GM12864 (cell line): ENCODE measurements at regions not wholly inside any gene's neighbourhood (a gene's known extent, or its start where the extent isn't known, plus 50 kb on each side); places are given as distances from the start of the nearest gene placed in this dataset.

Experiments
- DNase-seq: peaks from one replicate; pipeline ENCODE4 v3.0.0-alpha.2; 2011; ENCODE audit warnings: low read depth
- H3K4me3 ChIP-seq: 2 replicates; pipeline ENCODE4 v1.5.1; 2011; ENCODE audit warnings: mild to moderate bottlenecking, low read depth, low read length, control low read depth
- TF ChIP-seq, protein P1 (sequence below): IDR thresholded peaks from 2 replicates; pipeline ENCODE4 v1.5.1; 2011; ENCODE audit warnings: low read depth, mild to moderate bottlenecking, moderate library complexity, low read length, control low read depth, inconsistent platforms; ENCODE audit errors: missing control alignments

DNA sequence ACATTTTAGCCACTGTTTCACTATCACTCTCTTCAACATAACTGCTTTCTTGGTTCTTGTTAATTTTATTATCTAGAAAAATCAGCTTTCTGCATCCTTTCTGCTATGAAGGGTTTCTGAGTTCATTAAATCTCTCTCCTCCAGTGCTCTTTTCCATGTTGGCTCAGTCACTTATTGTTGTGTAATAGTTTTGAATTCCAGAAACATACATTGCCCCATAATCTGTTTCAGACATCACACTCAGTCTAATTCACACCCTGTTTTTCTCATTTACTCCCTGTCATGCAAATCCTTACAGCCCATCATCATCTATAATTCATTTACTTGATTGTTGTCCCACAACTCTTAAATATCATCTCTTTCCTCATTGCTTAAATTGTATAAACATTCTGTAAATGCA, 176.1 kb upstream of the CDH12 start:
- TF ChIP-seq, protein P1, sequence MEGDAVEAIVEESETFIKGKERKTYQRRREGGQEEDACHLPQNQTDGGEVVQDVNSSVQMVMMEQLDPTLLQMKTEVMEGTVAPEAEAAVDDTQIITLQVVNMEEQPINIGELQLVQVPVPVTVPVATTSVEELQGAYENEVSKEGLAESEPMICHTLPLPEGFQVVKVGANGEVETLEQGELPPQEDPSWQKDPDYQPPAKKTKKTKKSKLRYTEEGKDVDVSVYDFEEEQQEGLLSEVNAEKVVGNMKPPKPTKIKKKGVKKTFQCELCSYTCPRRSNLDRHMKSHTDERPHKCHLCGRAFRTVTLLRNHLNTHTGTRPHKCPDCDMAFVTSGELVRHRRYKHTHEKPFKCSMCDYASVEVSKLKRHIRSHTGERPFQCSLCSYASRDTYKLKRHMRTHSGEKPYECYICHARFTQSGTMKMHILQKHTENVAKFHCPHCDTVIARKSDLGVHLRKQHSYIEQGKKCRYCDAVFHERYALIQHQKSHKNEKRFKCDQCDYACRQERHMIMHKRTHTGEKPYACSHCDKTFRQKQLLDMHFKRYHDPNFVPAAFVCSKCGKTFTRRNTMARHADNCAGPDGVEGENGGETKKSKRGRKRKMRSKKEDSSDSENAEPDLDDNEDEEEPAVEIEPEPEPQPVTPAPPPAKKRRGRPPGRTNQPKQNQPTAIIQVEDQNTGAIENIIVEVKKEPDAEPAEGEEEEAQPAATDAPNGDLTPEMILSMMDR: no peak
- no peak for DNase-seq

DNA sequence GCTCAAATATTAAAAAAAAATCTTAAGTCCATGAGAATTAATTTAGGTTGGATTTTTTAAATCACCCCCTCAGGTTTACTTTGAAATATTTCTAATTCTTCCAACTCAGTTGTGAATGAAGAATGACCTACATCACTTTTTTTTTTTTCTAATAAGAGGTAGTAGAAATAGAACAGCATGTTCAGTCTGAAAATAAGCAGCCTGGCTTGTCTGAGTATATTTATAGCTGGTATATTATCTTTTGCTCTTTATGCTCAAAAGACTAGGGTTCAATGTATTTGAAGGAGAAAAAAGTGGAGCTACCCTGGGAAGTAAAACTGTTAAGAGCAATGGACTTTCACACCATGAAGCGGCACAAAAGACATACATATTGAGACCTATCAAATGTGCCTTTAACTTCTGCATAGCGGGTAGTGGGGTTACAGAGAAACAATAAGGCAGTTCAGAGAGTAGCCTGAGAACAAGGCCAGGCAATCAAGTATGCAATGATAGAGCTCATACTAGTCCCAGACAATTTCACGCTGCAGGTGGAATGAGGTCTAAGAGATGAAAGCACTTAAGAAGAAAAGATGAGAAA, 175.4 kb upstream of the CDH12 start:
- H3K4me3 ChIP-seq: no peak overlapping the region
- DNase-seq: no peak
- TF ChIP-seq, protein P1: no peak

More for the DNA sequence above, 176.1 kb upstream of the CDH12 start:
- H3K4me3 ChIP-seq: no peak overlapping the region

DNA sequence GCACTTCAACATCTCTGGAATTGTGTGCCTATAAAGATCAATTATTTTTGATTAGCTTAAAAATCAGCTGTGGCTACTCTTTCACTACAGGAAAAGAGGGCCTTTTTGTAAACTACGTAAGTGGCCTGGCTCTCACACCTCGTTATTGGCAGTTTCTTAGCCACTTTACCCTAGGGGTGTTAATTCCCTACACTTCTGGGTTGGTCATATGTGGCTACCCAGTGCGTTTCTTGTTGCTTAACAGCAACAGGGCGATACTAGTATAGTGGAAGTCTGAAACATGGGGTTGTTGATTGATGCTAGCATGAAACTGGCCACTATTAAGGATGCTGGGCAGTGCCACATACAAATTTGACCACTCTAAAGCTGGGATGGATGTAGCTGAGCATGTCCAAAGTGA, 174.7 kb upstream of the CDH12 start:
- H3K4me3 ChIP-seq: no peak overlapping the region
- TF ChIP-seq, protein P1: no peak
- DNase-seq: no peak

DNA sequence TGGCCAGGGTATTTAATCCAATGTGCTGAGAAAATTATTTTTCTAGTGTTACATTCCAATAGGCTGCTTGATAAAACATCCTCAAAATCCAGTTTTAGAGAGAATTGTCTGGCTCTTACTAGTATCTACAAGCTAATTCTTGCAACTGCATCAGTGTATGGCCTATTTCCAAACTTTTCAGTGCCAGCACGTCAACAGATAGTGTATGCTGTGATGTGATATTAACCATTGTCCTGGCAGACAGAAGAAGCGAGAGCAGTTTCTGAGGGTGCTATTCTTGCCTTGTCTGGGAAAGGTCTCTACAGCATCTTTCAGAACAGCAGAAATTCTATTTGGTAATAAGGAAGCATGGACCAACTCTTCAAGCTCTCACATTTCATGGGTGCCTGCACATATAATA, 174.2 kb upstream of the CDH12 start:
- TF ChIP-seq, protein P1: no peak
- DNase-seq: no peak
- H3K4me3 ChIP-seq: no peak overlapping the region

DNA sequence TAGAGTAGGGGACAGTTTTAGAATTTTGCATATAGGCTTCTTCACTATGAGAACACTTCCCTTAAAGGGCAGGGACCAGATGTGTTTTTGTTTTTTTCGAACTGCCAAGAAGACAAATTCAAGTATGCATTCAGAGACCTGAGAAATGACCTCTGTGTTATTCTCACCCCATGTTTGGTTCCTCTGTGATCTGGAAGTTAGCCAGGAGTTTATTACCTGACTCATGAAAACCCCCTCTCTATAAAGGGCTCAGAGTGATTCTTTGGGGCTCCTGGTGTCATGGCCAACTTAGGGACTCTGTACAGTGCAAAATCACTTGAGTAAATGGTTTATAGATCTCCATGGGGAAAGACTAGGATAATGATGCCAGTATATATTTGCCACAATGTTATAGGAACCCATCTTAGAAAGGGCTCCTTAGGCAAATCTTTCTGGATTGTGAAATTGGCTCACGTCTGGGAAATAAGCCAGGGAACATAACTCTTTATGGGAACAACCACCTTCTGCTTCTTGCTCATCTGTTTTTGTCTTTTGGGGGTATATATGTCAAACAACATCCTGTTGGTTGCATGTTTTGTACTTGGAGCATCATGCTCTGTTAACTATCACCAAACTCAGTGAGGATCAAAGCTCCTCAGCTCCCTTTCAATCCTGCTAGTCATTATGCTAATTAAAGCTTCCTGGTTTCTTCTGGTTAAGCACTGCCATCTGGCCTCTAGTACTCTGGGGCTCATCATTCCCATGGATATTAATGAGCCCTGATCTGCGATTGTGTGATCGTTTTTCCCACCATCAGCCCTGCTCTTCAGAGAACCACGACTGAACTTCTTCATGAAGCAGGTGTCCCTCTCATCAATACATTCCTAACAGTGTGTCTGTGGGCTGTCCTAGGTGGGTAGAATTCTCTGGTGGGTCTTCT, 173.4 kb upstream of the CDH12 start:
- TF ChIP-seq, protein P1: no peak

DNA sequence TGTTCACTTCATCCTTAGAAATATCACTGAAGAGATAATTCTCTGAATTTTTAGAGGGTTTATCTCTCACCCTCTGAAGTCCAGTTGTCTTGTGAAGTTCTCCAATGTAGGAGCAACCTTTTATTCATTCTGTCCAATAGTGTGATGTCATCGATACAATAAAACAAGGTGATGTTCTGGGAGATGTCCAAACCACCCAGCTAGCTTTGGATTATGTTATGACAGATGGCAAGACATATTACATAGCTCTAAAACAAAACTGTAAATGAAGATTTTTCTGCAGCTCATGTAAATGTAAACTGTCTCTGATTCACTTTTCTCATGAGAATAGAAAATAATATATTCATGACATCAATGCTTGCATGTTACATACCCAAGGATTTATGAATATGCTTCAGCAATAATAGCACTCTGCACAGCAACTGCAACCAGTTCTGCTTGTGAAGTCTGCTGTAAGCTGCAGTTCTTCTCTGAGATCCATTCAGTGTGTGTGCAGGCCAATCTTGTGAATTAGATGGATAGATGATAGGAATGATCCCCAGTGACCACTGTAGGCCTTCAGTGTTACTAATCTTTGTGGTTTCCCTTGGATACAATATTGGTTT, 172.6 kb upstream of the CDH12 start:
- no peak overlapping the region for H3K4me3 ChIP-seq
- TF ChIP-seq, protein P1: no peak
- DNase-seq: no peak

More for the DNA sequence above, 173.4 kb upstream of the CDH12 start:
- H3K4me3 ChIP-seq: no peak overlapping the region
- no peak for DNase-seq
